ENCODE measurements at regions not wholly inside any gene's neighbourhood (a gene's known extent, or its start where the extent isn't known, plus 50 kb on each side); places are given as distances from the start of the nearest gene placed in this dataset.

DNA sequence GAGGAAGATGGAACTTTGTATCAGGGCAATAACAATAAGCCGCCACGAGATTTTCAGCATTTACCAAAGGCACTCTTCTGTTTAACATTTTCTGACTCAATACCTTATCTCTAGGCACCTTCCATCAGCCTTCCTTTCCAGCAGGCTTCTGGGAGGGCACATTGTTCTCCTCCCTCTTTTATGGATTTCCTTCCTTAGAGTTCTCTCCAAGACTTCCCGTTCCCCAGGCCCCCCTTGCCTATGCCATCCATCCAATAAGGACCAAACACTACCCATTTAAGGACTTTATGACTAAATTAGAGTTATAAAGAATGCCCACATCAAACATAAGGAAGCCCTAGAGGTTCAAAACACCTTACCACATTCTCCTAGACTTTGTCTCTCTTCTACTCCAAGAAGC, 71.0 kb upstream of the ACP3 start:
- Histone ChIP-seq H3K4me3 (no peak overlapping the region), H3K36me3 (no peaks in the 10 kb centered on the region), H3K27me3 (no peaks in the 10 kb centered on the region), H3K9me3 (no peaks in the 10 kb centered on the region)
- DNase-seq, result no peak

DNA sequence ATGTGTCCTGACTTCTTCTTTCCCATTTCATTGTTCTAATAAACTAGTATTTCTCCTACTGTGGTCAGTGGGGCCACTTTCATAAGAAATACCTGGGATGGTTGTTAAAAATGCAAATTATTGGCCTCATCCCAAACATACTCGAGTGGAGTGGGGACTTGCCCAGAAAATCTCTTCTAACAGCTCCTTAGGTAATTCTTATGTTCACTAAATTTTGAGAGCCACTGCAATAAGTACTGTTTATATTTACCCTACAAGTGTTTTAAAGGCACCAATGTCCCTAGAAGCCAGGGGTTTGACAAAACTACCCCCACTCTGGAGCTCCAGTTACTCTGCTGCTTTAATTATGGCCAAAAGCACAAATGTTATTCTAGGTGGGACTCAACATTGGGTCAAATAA, 70.0 kb upstream of the ACP3 start:
- Histone ChIP-seq H3K4me3 (no peak overlapping the region), H3K36me3 (no peaks in the 10 kb centered on the region), H3K27me3 (no peaks in the 10 kb centered on the region), H3K9me3 (no peaks in the 10 kb centered on the region)
- DNase-seq, result no peak

GRCh38 chr3:132248490-132248889, 68.7 kb upstream of the ACP3 start:
- no peak for DNase-seq
- no peak overlapping the region for H3K4me3 ChIP-seq
- H3K9me3 ChIP-seq, result no peaks in the 10 kb centered on the region
- H3K27me3 ChIP-seq, result no peaks in the 10 kb centered on the region
- no peaks in the 10 kb centered on the region for H3K36me3 ChIP-seq

DNA sequence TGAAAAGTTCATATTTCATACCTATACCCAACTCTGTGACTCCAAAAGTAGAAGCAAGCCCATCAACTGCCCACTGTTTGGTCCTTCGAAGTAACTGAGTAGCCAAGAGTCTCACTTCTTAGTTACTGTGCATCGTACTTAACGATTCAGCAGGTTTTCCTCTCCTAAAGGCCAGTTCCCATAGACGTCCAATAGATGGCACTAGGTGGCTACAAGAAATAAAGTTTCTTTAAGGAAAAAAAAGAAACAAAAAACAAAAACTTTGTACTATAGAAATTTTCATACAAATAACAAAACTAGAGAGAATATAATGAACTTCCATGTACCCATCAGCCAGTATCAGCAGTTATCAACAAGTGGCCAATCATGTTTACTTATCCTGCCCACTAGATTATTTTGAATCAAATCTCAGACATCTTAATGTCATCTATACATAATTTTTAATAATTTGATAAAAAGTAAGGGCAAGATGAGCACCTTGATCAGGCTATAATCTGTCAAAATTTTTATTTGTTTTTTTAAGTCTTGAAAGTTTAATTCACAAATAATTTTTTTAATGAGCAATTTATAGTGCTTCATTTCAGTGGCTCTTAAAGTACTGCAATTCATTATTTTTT, 63.8 kb upstream of the ACP3 start:
- Histone ChIP-seq H3K27me3 (no peaks in the 10 kb centered on the region), H3K36me3 (no peaks in the 10 kb centered on the region), H3K9me3 (no peaks in the 10 kb centered on the region), H3K4me3 (no peak overlapping the region)
- no peak for DNase-seq

DNA sequence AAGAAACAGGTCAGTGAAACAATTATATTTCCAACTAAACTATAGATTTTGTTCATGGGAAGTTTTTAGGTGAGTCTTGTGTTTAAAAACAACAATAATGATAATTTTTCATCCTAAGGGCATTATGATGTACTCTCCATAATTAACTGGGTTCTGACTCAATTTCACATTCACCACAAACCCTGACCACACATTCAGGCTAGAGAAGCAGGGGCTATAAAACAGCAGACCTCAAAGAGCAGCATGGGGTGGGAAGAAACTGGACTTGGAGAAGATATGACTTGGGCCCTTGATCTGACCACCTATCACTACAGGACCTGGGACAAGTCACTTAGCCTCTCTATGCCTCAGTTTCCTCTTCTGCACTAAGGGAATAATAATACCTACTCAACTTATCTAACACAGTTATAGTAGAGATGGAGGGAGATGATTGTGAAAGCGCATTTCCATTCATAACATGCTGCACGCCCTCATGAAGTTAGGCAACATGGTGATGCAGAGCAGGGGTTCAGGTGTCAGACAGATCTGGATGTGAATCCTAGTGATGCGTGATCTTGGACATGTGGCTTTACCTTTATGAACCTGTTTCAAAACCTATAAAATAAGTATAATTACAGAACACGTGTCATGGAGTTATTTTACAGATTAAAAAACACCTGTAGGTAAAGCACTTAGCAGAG, 63.0 kb upstream of the ACP3 start:
- Histone ChIP-seq H3K36me3 (no peaks in the 10 kb centered on the region), H3K27me3 (no peaks in the 10 kb centered on the region), H3K4me3 (no peak overlapping the region), H3K9me3 (no peaks in the 10 kb centered on the region)
- DNase-seq, result no peak

DNA sequence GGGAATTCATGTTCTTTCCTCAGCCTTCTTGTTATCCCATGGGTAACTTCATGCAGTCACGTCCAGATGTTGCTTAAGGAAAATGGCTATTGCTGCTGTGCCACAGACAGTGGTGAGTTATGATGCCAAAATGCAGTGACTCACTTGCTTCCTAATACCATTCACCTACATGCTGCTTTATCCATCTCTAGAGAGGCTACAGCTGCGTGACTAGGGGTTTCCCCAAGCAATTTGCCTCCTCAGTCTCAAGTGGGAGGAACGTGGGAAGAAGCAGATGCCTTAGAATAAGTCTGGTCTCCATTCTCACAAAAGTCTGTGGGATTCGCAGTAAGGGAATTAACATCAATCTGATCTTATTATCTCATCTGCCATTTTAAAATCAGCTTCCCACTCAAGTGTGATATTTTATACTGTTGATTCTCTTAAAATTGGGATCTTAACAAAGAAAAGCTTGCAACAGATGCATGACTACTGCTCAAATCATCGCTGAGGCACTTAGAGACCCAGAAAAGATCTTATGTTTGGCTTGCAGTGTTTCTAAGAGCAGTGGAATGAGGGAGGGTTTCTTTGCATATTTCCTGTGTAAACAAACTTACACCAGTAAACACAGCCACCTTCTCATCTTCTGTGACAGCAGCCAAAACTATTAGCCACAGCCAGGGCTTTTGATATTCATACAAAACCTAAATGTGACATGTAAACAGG, 62.0 kb upstream of the ACP3 start:
- no peaks in the 10 kb centered on the region for H3K27me3 ChIP-seq
- no peaks in the 10 kb centered on the region for H3K9me3 ChIP-seq
- no peaks in the 10 kb centered on the region for H3K36me3 ChIP-seq
- peak; percentile 71 for DNase-seq
- H3K4me3 ChIP-seq, result no peak overlapping the region

DNA sequence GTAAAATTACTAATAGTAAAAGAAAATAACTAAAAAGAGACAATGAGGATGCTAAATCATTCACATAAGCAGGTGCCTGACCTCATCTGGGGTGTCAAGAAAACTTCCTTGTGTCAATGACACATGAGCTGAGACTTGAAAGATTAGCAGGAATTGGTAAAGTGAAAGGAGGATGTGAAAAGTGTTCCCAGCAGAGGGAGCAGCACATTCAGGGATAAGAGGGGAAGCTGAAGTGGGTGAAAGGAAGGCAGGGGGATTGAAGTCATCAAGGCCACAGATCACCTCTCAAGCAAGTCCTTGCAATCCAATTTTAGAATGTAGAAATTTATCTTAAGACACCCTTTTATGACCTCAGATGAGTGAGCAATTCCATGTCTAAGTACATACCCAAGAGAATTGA, 60.2 kb upstream of the ACP3 start:
- peak; percentile 12 for DNase-seq
- H3K27me3 ChIP-seq, result no peaks in the 10 kb centered on the region
- H3K4me3 ChIP-seq, result no peak overlapping the region
- no peaks in the 10 kb centered on the region for H3K9me3 ChIP-seq
- H3K36me3 ChIP-seq, result no peaks in the 10 kb centered on the region

GRCh38 chr3:132261506-132261905, 55.7 kb upstream of the ACP3 start:
- H3K36me3 ChIP-seq, result no peaks in the 10 kb centered on the region
- no peak for DNase-seq
- no peaks in the 10 kb centered on the region for H3K27me3 ChIP-seq
- no peak overlapping the region for H3K4me3 ChIP-seq
- peaks cover 3% of the 10 kb centered on the region; the same call in 1 of the 2 replicates for H3K9me3 ChIP-seq

GRCh38 chr3:132262305-132262704, 54.9 kb upstream of the ACP3 start:
- DNase-seq, result no peak

DNA sequence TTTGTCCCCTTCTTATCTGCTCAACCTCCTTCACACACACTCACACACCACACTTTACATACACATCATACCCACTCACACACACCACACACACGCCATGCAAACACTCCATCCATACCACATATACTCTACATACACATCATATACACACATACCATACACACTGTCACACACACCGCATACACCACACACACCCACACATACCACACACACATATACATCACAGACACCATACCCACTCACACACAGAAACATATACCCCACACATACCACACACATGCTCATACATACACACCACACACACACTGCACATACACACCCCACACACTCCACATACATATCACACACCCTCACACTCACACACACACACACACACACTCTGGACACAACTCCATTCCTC, 54.3 kb upstream of the ACP3 start:
- H3K27me3 ChIP-seq, result no peaks in the 10 kb centered on the region
- no peak for DNase-seq
- H3K4me3 ChIP-seq, result no peak overlapping the region
- H3K36me3 ChIP-seq, result no peaks in the 10 kb centered on the region
- peaks cover 3% of the 10 kb centered on the region; the same call in 1 of the 2 replicates for H3K9me3 ChIP-seq

More at GRCh38 chr3:132262305-132262704, 54.9 kb upstream of the ACP3 start:
- H3K36me3 ChIP-seq, result no peaks in the 10 kb centered on the region
- H3K9me3 ChIP-seq, result peaks cover 3% of the 10 kb centered on the region; the same call in 1 of the 2 replicates
- H3K27me3 ChIP-seq, result no peaks in the 10 kb centered on the region
- H3K4me3 ChIP-seq, result no peak overlapping the region

DNA sequence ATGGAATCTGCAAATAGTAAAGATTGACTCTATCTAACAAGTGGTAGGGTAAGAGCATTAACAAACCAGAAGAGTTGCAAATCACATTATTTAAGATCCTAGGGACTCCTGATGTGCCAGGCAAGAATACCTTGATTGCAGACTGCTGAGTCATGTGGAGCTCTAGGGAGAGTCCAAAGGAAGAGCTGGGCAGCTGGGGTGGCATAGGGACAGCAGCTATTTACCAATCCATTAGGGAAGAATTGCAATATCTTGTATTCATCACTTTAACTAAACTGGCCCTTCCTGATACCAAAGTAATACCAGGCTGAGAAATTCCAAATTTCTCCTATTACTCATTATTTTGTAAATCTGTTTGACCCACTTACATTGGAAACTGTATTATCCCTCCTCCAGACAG, 52.2 kb upstream of the ACP3 start:
- H3K27me3 ChIP-seq, result no peaks in the 10 kb centered on the region
- no peak overlapping the region for H3K4me3 ChIP-seq

DNA sequence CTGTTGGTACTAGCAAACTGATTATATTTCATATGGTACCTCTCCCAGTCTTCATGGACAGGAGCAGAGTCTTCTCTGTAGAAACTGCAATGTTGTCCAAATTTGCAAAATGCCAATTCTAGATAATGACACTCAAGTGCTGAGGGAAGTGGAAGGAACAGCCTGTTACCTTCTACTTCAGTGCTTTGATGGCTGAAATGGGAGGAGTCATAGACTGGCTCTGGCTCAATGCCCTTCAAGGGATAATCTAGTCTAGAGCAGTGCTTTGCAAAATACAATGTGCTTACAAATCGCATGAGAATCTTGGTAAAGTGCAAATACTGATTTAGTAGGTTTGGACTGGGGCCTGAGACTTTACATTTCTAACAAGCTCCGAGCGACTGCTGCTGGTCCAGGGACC, 51.7 kb upstream of the ACP3 start:
- Histone ChIP-seq H3K4me3 (no peak overlapping the region), H3K36me3 (no peaks in the 10 kb centered on the region), H3K27me3 (no peaks in the 10 kb centered on the region), H3K9me3 (peaks cover 3% of the 10 kb centered on the region; the same call in 1 of the 2 replicates)
- no peak for DNase-seq

More for the DNA sequence above, 52.2 kb upstream of the ACP3 start:
- Histone ChIP-seq H3K9me3 (peaks cover 3% of the 10 kb centered on the region; the same call in 1 of the 2 replicates), H3K36me3 (no peaks in the 10 kb centered on the region)
- DNase-seq, result no peak

DNA sequence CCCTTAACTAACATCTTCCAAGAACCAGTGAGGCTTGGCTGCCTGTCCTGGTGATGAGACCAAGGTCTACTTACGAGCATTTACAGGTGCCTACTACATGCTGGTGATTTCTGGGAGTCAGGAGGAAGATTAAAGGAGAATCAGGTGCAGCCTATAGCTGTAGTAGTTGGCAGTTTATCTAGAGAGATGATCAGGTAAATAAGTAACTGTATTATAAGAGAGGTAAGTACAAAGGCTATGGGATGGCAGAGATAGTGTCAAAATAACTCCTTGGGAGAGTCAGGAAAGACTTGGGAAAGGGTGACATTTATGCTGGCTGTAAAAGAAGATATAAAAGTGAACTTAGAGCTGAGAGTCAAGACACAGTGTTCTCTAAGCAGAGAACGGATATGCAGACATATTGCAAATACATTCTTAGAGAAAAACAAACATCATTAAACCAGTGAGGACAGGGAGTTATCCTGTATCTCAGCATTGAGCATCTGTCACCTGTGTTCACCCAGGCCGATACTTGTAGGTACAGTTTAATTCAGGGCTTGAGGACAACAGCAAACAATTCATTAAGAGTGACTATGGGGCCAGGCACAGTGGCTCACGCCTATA, 49.7 kb upstream of the ACP3 start:
- H3K9me3 ChIP-seq, result peaks cover 3% of the 10 kb centered on the region; the same call in 1 of the 2 replicates
- H3K27me3 ChIP-seq, result no peaks in the 10 kb centered on the region
- no peak overlapping the region for H3K4me3 ChIP-seq
- no peaks in the 10 kb centered on the region for H3K36me3 ChIP-seq
- DNase-seq, result no peak

All from MG63 (cell line).